Esophagus muscularis mucosa (tissue), 4 donors: ENCODE measurements at regions not wholly inside any gene's neighbourhood (a gene's known extent, or its start where the extent isn't known, plus 50 kb on each side); places are given as distances from the start of the nearest gene placed in this dataset.

Experiments
- DNase-seq: peaks from one replicate; pipeline ENCODE4 v3.0.0-alpha.2; 2017; ENCODE audit errors: extremely low spot score
- H3K27ac ChIP-seq, 4 donors: fragments of 200-600 bp; sonication (generic); replicated peaks in 1 of 4; 1 replicate in 3 of 4; 2 replicates in 1 of 4; pipeline ENCODE4 v1.5.1; 2016 to 2019; ENCODE audit warnings: mild to moderate bottlenecking in 1 of 4
- H3K27me3 ChIP-seq, 4 donors: fragments of 200-600 bp; sonication (generic); one replicate each; pipeline versions ENCODE4 v1.5.1 to v1.6.0; 2016 to 2019
- H3K36me3 ChIP-seq, 4 donors: fragments of 200-600 bp; sonication (generic); one replicate each; pipeline ENCODE4 v1.5.1; 2016 to 2019
- H3K4me1 ChIP-seq, 4 donors: fragments of 200-600 bp; sonication (generic); one replicate each; pipeline ENCODE4 v1.5.1; 2016 to 2019
- H3K4me3 ChIP-seq, 4 donors: fragments of 200-600 bp; sonication (generic); 1 replicate in 2 of 4; 2 replicates in 2 of 4; pipeline ENCODE4 v1.5.1; 2016 to 2019; ENCODE audit warnings: mild to moderate bottlenecking in 4 of 4, moderate library complexity in 1 of 4
- H3K9me3 ChIP-seq, 4 donors: fragments of 200-600 bp; sonication (generic); 1 replicate in 3 of 4; 2 replicates in 1 of 4; pipeline ENCODE4 v1.5.1; 2016 to 2019
- CTCF ChIP-seq, 3 experiments: fragments of 200-600 bp in 2 of 3; fragments of 450-650 bp in 1 of 3; sonication (generic) in 2 of 3; IDR thresholded peaks; one replicate each; pipeline ENCODE4 v1.5.1; 2017 to 2019; ENCODE audit warnings: antibody characterized with exemption in 3 of 3, mild to moderate bottlenecking in 2 of 3, moderate library complexity in 1 of 3
- EP300 ChIP-seq: sonication (generic); formaldehyde crosslinking; IDR thresholded peaks from one replicate; pipeline ENCODE4 v1.6.1; 2017; ENCODE audit warnings: antibody characterized with exemption
- POLR2A ChIP-seq: fragments of 450-650 bp; IDR thresholded peaks from one replicate; pipeline ENCODE4 v1.6.1; 2017; ENCODE audit warnings: antibody characterized with exemption, moderate library complexity, mild to moderate bottlenecking, low read depth
- POLR2AphosphoS5 ChIP-seq, 2 donors: sonication (generic); formaldehyde crosslinking; IDR thresholded peaks; one replicate each; pipeline ENCODE4 v1.6.1; 2017; ENCODE audit warnings: antibody characterized with exemption in 2 of 2
- WGBS: methylation state at CpG from one replicate; pipeline ENCODE4 v1.1.5; 2018; 5-methylcytosine and 5-hydroxymethylcytosine counted together
- intact Hi-C: fragments of 100-400 bp; cut with DNase I; formaldehyde crosslinking; loops from one replicate; pipeline ENCODE4 v1.15.1; 2023

GRCh38 chr15:46548989-46549388 lies 914.2 kb downstream of the SQOR start:
- intact Hi-C loops: no loop called here
- TF ChIP-seq POLR2AphosphoS5 (IDR thresholded peaks at IDR 0.05): no peak
- TF ChIP-seq EP300: no peak
- Histone ChIP-seq H3K9me3 (no peaks in the 10 kb centered on the region), H3K4me3 (no peak overlapping the region), H3K4me1 (no peaks in the 10 kb centered on the region), H3K27me3 (no peaks in the 10 kb centered on the region), H3K27ac (no peak overlapping the region), H3K36me3 (no peaks in the 10 kb centered on the region)
- no peak for DNase-seq
- WGBS: 95% methylated on average over 1 of the region's 1 CpG

- no peaks in the 10 kb centered on the region for H3K27me3 ChIP-seq
- no peak overlapping the region for H3K4me3 ChIP-seq
- WGBS: 83% methylated on average over 2 of the region's 2 CpGs
- H3K9me3 ChIP-seq: no peaks in the 10 kb centered on the region
- TF ChIP-seq EP300 (no peak), POLR2AphosphoS5 (IDR thresholded peaks at IDR 0.05) (no peak), POLR2A (no peak), CTCF (IDR thresholded peaks at IDR 0.05) (no peak)
- intact Hi-C loops: no loop called here
- no peaks in the 10 kb centered on the region for H3K36me3 ChIP-seq
- no peak overlapping the region for H3K27ac ChIP-seq
- DNase-seq: no peak
- H3K4me1 ChIP-seq: peaks cover 0 to 17% (median 14%) of the 10 kb centered on the region in 4 donors
Observed at GRCh38 chr15:46552316-46552715, 917.5 kb downstream of the SQOR start.

GRCh38 chr15:46555547-46555946 lies 920.7 kb downstream of the SQOR start:
- DNase-seq: no peak
- no peak for TF ChIP-seq POLR2A
- no peak for TF ChIP-seq CTCF (IDR thresholded peaks at IDR 0.05)
- no peak for TF ChIP-seq POLR2AphosphoS5 (IDR thresholded peaks at IDR 0.05)
- TF ChIP-seq EP300: no peak
- Histone ChIP-seq H3K27me3 (no peaks in the 10 kb centered on the region), H3K36me3 (no peaks in the 10 kb centered on the region), H3K4me1 (peaks cover 0 to 17% (median 14%) of the 10 kb centered on the region in 4 donors), H3K27ac (no peak overlapping the region), H3K4me3 (no peak overlapping the region), H3K9me3 (no peaks in the 10 kb centered on the region)
- intact Hi-C loops: no loop called here
- 29% methylated on average over 2 of the region's 2 CpGs for WGBS

- 85% methylated on average over 1 of the region's 1 CpG for WGBS
- H3K4me3 ChIP-seq: no peak overlapping the region
- no peaks in the 10 kb centered on the region for H3K27me3 ChIP-seq
- H3K9me3 ChIP-seq: no peaks in the 10 kb centered on the region
- H3K4me1 ChIP-seq: peaks cover 0 to 17% (median 14%) of the 10 kb centered on the region in 4 donors
- intact Hi-C loops: no loop called here
- DNase-seq: no peak
- H3K27ac ChIP-seq: no peak overlapping the region
- no peaks in the 10 kb centered on the region for H3K36me3 ChIP-seq
- TF ChIP-seq CTCF (IDR thresholded peaks at IDR 0.05): no peak
- TF ChIP-seq POLR2AphosphoS5 (IDR thresholded peaks at IDR 0.05): no peak
- no peak for TF ChIP-seq POLR2A
- no peak for TF ChIP-seq EP300
Observed at GRCh38 chr15:46556010-46556409, 921.2 kb downstream of the SQOR start.

- no peaks in the 10 kb centered on the region for H3K9me3 ChIP-seq
- H3K27me3 ChIP-seq: no peaks in the 10 kb centered on the region
- H3K36me3 ChIP-seq: no peaks in the 10 kb centered on the region
- no peak for DNase-seq
- H3K4me3 ChIP-seq: no peak overlapping the region
- peaks cover 0 to 17% (median 14%) of the 10 kb centered on the region in 4 donors for H3K4me1 ChIP-seq
- TF ChIP-seq CTCF (IDR thresholded peaks at IDR 0.05): no peak
- TF ChIP-seq POLR2A: no peak
- TF ChIP-seq EP300: no peak
- TF ChIP-seq POLR2AphosphoS5 (IDR thresholded peaks at IDR 0.05): no peak
- H3K27ac ChIP-seq: no peak overlapping the region
- 64% methylated on average over 5 of the region's 5 CpGs for WGBS
- intact Hi-C loops: no loop called here
Observed at GRCh38 chr15:46556559-46557379, 921.9 kb downstream of the SQOR start.
